ENCODE measurements at regions not wholly inside any gene's neighbourhood (a gene's known extent, or its start where the extent isn't known, plus 50 kb on each side); places are given as distances from the start of the nearest gene placed in this dataset.

- Histone ChIP-seq H3K4me1 (ENCODE audit: insufficient read depth, low read length) (no peaks in the 10 kb centered on the region), H4K20me1 (ENCODE audit: insufficient read depth, low read length) (no peaks in the 10 kb centered on the region), H3K27me3 (ENCODE audit: insufficient read depth, low read length) (no peaks in the 10 kb centered on the region), H3K4me2 (ENCODE audit: insufficient read depth, low read length) (no peak overlapping the region), H3K9me3 (ENCODE audit: low read depth, low read length) (no peaks in the 10 kb centered on the region), H3K36me3 (ENCODE audit: insufficient read depth, low read length) (no peaks in the 10 kb centered on the region), H3K4me3 (ENCODE audit: insufficient read depth, low read length) (no peak overlapping the region), H3K27ac (ENCODE audit: low read depth, low read length) (no peak overlapping the region), H2AFZ (ENCODE audit: low read length) (no peak overlapping the region), H3K79me2 (ENCODE audit: insufficient read depth, low read length) (no peaks in the 10 kb centered on the region)
- no peak for DNase-seq (ENCODE audit: insufficient read length, low spot score, missing footprints)
- TF ChIP-seq CTCF (IDR thresholded peaks at IDR 0.05; ENCODE audit: extremely low read depth, low read depth, low read length): no peak
These were observed 60.4 kb upstream of the FGFR2 start for GRCh38 chr10:121658611-121659010.

GRCh38 chr10:121658111-121658510 is 59.9 kb upstream of the FGFR2 start:
- no peaks in the 10 kb centered on the region for H3K9me3 ChIP-seq (ENCODE audit: low read depth, low read length)
- no peak for TF ChIP-seq CTCF (IDR thresholded peaks at IDR 0.05; ENCODE audit: extremely low read depth, low read depth, low read length)
- no peaks in the 10 kb centered on the region for H3K79me2 ChIP-seq (ENCODE audit: insufficient read depth, low read length)
- no peak overlapping the region for H2AFZ ChIP-seq (ENCODE audit: low read length)
- no peak overlapping the region for H3K27ac ChIP-seq (ENCODE audit: low read depth, low read length)
- no peak for DNase-seq (ENCODE audit: insufficient read length, low spot score, missing footprints)
- no peaks in the 10 kb centered on the region for H3K36me3 ChIP-seq (ENCODE audit: insufficient read depth, low read length)
- no peak overlapping the region for H3K4me3 ChIP-seq (ENCODE audit: insufficient read depth, low read length)
- no peak overlapping the region for H3K4me2 ChIP-seq (ENCODE audit: insufficient read depth, low read length)
- H3K4me1 ChIP-seq (ENCODE audit: insufficient read depth, low read length): no peaks in the 10 kb centered on the region
- H3K27me3 ChIP-seq (ENCODE audit: insufficient read depth, low read length): no peaks in the 10 kb centered on the region
- no peaks in the 10 kb centered on the region for H4K20me1 ChIP-seq (ENCODE audit: insufficient read depth, low read length)

DNA sequence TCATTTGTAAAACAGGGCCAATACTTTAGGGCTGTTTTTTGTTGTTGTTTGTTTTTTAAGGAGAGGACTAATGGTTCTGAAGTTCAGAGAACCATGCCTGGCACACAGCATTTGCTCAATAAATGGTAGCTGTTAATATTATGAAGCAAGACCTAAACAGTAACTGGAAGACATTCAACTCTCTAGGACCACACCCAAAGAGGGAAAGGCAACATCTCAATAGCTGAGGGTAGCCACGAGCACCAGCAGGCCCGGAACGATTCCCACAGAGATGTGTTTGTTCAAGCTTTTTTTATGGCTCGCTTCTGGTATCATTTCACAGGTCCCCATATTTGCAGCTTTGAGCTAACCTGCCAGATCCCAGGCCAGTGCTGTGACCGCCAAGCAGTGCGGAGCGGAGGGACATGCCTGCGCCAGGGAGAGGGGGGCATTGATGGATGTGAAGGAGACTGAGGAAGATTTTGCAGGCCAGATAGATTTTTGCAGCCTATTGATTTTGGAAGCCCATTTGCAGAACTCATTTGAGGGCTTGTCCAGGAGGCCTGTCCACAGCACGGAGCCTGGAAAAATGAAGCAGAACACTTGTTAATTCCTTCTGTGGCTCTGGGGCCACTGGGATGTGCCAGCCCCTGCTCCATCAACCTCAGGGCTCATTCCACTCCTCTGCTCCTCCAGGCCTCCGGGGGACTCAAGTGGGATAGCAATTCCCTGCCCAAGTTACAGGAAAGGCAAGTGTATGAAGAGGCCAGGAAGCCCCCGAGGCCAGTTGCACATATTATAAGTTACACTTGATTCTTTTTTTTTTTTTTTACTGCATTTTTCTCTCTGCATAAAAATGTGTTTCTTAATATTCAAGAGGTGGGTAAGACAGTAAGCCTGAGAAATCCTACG is 57.3 kb upstream of the FGFR2 start:
- no peak overlapping the region for H3K4me2 ChIP-seq (ENCODE audit: insufficient read depth, low read length)
- H3K27me3 ChIP-seq (ENCODE audit: insufficient read depth, low read length): no peaks in the 10 kb centered on the region
- H3K27ac ChIP-seq (ENCODE audit: low read depth, low read length): no peak overlapping the region
- H3K4me3 ChIP-seq (ENCODE audit: insufficient read depth, low read length): no peak overlapping the region
- no peak overlapping the region for H2AFZ ChIP-seq (ENCODE audit: low read length)
- no peaks in the 10 kb centered on the region for H3K4me1 ChIP-seq (ENCODE audit: insufficient read depth, low read length)
- H3K36me3 ChIP-seq (ENCODE audit: insufficient read depth, low read length): no peaks in the 10 kb centered on the region
- H4K20me1 ChIP-seq (ENCODE audit: insufficient read depth, low read length): no peaks in the 10 kb centered on the region
- TF ChIP-seq CTCF (IDR thresholded peaks at IDR 0.05; ENCODE audit: extremely low read depth, low read depth, low read length): no peak
- no peak for DNase-seq (ENCODE audit: insufficient read length, low spot score, missing footprints)
- no peaks in the 10 kb centered on the region for H3K9me3 ChIP-seq (ENCODE audit: low read depth, low read length)
- H3K79me2 ChIP-seq (ENCODE audit: insufficient read depth, low read length): no peaks in the 10 kb centered on the region

DNA sequence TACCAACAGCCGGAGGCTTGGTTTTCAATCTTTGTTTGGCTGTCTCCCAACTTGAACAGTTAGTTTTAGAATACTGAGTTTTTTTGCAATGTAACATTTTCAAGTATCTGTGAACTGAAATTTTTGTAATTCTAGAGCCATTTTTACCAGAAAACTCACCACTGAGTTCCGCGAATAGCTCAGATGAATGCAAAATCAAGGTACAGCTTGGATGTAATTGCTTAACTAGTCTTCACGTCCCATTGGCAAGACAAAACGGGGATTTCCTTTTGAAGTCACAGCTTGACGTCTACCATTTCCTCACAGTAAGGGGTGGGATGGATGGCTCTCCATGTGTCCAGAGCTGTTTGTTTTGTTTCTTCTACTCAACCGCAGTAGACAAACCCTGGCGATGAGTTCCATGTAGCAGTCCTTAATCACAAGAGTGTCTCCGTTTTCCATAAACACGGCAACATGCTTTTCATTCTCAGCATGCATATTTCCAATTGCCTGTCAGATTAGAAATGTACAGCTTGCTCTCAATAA is 55.8 kb upstream of the FGFR2 start:
- Histone ChIP-seq H3K79me2 (ENCODE audit: insufficient read depth, low read length) (no peaks in the 10 kb centered on the region), H3K4me3 (ENCODE audit: insufficient read depth, low read length) (no peak overlapping the region), H3K4me1 (ENCODE audit: insufficient read depth, low read length) (no peaks in the 10 kb centered on the region), H3K27ac (ENCODE audit: low read depth, low read length) (no peak overlapping the region), H4K20me1 (ENCODE audit: insufficient read depth, low read length) (no peaks in the 10 kb centered on the region), H3K36me3 (ENCODE audit: insufficient read depth, low read length) (no peaks in the 10 kb centered on the region), H3K9me3 (ENCODE audit: low read depth, low read length) (no peaks in the 10 kb centered on the region), H3K27me3 (ENCODE audit: insufficient read depth, low read length) (no peaks in the 10 kb centered on the region), H3K4me2 (ENCODE audit: insufficient read depth, low read length) (no peak overlapping the region), H2AFZ (ENCODE audit: low read length) (no peak overlapping the region)
- TF ChIP-seq CTCF (IDR thresholded peaks at IDR 0.05; ENCODE audit: extremely low read depth, low read depth, low read length): no peak
- no peak for DNase-seq (ENCODE audit: insufficient read length, low spot score, missing footprints)
